ENCODE measurements at regions not wholly inside any gene's neighbourhood (a gene's known extent, or its start where the extent isn't known, plus 50 kb on each side); places are given as distances from the start of the nearest gene placed in this dataset.

DNA sequence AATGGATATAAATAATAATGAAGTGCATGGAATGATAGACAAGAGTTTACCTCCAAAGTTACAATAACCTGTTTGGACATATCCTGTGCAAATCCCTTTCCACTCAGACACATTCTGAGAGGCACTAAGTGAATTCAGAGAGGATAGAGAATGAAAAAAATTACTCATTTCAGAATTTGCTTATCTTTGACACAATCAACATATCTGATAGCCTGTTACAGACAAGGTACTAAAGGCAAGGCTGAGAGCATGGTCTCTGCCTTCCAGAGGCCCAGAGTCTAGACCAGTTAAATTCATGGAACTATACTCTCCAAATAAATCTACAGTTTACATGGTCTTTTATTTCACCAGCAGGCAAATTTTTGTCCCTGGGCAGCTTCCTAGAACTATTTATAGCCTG is 371.8 kb upstream of the PTGER4 start:
- intact Hi-C loops (cut with DNase I), result no loop called here
- no peak for TF ChIP-seq EP300 (IDR thresholded peaks at IDR 0.05)
- TF ChIP-seq POLR2A (IDR thresholded peaks at IDR 0.05), result no peak
- no peak for TF ChIP-seq CTCF (IDR thresholded peaks at IDR 0.05)
- no peak for TF ChIP-seq POLR2AphosphoS5 (IDR thresholded peaks at IDR 0.05)
- no peak overlapping the region for H3K27ac ChIP-seq
- no peak for DNase-seq
- no peaks in the 10 kb centered on the region for H3K9me3 ChIP-seq
- no peaks in the 10 kb centered on the region for H3K27me3 ChIP-seq
- no peaks in the 10 kb centered on the region for H3K4me1 ChIP-seq
- no peaks in the 10 kb centered on the region for H3K36me3 ChIP-seq
- H3K4me3 ChIP-seq, result no peak overlapping the region

DNA sequence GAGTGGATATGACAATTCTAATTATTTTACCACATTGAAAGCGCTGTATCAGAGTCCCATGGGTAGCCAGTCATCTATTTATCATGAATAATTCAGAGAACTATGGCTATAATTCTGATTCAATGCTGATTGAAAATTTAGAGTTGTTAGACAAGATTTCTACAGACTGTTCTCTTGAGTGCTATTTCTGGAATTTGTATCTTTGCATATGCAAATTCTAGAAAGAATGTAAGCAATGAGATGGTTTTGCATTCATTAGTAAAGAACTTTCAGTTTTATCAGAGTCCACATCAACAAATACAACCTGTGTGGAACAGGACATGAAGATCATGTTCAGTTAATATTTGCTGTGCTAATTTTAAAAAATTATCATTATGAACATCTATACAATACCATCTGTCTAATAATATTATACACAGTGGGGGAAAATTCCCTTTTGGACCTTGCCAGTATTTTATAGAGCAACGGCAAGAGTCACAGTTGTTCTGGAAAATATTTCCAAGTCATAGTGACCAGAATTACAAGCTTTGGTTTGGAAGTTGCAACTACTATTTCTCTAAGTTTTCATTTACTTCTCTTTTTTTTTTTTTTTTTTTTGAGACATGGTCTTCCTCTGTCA is 372.7 kb upstream of the PTGER4 start:
- no peaks in the 10 kb centered on the region for H3K4me1 ChIP-seq
- H3K27me3 ChIP-seq, result no peaks in the 10 kb centered on the region
- TF ChIP-seq POLR2A (IDR thresholded peaks at IDR 0.05), result no peak
- intact Hi-C loops (cut with DNase I), result no loop called here
- H3K4me3 ChIP-seq, result no peak overlapping the region
- H3K9me3 ChIP-seq, result no peaks in the 10 kb centered on the region
- H3K36me3 ChIP-seq, result no peaks in the 10 kb centered on the region
- DNase-seq, result no peak
- no peak overlapping the region for H3K27ac ChIP-seq
- WGBS, 2 donors, result 84 to 90% methylated on average over 2 of the region's 2 CpGs

GRCh38 chr5:40292006-40292405 is 387.7 kb upstream of the PTGER4 start:
- no peak overlapping the region for H3K27ac ChIP-seq
- WGBS, 2 donors, result 83 to 92% methylated on average over 3 of the region's 3 CpGs
- no peaks in the 10 kb centered on the region for H3K36me3 ChIP-seq
- no peak overlapping the region for H3K4me3 ChIP-seq
- intact Hi-C loops (cut with DNase I), result no loop called here
- H3K4me1 ChIP-seq, result peaks cover 0 to 12% (median 0%) of the 10 kb centered on the region in 4 donors
- H3K27me3 ChIP-seq, result no peaks in the 10 kb centered on the region
- no peaks in the 10 kb centered on the region for H3K9me3 ChIP-seq
- DNase-seq, result no peak
- TF ChIP-seq POLR2A (IDR thresholded peaks at IDR 0.05) (no peak), EP300 (IDR thresholded peaks at IDR 0.05) (no peak), CTCF (IDR thresholded peaks at IDR 0.05) (no peak), POLR2AphosphoS5 (IDR thresholded peaks at IDR 0.05) (no peak)

DNA sequence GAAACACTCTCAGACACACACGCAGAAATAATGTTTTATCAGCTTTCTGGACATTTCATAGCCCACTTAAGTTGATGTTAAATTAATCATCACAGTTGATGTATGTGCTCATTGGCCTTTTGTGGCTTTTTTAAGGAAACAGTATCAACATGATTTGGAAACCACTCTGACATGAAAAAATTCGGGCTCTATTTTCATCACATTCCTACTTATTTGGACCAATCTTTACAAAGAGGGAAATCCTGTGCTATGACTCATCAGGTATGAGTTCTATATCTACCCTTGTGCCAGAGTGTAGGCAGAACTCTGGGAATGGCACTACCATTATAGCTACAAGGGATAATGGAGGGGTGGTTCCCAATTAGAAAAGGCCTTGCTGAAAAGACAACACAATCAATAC is 388.4 kb upstream of the PTGER4 start:
- H3K9me3 ChIP-seq, result no peaks in the 10 kb centered on the region
- intact Hi-C loops (cut with DNase I), result no loop called here
- 74 to 86% methylated on average over 2 of the region's 2 CpGs for WGBS, 2 donors
- no peak overlapping the region for H3K27ac ChIP-seq
- H3K4me3 ChIP-seq, result no peak overlapping the region
- TF ChIP-seq CTCF (IDR thresholded peaks at IDR 0.05) (no peak), POLR2AphosphoS5 (IDR thresholded peaks at IDR 0.05) (no peak), POLR2A (IDR thresholded peaks at IDR 0.05) (no peak), EP300 (IDR thresholded peaks at IDR 0.05) (no peak)
- peaks cover 0 to 12% (median 0%) of the 10 kb centered on the region in 4 donors for H3K4me1 ChIP-seq
- no peak for DNase-seq
- H3K27me3 ChIP-seq, result no peaks in the 10 kb centered on the region
- H3K36me3 ChIP-seq, result no peaks in the 10 kb centered on the region

- no peak for DNase-seq
- Histone ChIP-seq H3K27me3 (no peaks in the 10 kb centered on the region), H3K27ac (no peak overlapping the region), H3K36me3 (no peaks in the 10 kb centered on the region), H3K4me3 (no peak overlapping the region), H3K4me1 (peaks cover 0 to 12% (median 0%) of the 10 kb centered on the region in 4 donors), H3K9me3 (no peaks in the 10 kb centered on the region)
- 77 to 81% methylated on average over 4 of the region's 4 CpGs for WGBS, 2 donors
- TF ChIP-seq EP300 (IDR thresholded peaks at IDR 0.05) (no peak), POLR2A (IDR thresholded peaks at IDR 0.05) (no peak), POLR2AphosphoS5 (IDR thresholded peaks at IDR 0.05) (no peak), CTCF (IDR thresholded peaks at IDR 0.05) (no peak)
- intact Hi-C loops (cut with DNase I), result no loop called here
These were observed 390.8 kb upstream of the PTGER4 start for GRCh38 chr5:40288800-40289485.
